Peyer's patch (tissue), 4 donors: ENCODE measurements at regions not wholly inside any gene's neighbourhood (a gene's known extent, or its start where the extent isn't known, plus 50 kb on each side); places are given as distances from the start of the nearest gene placed in this dataset.

Experiments
- DNase-seq, 3 donors: peaks; one replicate each; pipeline ENCODE4 v3.0.0-alpha.2; 2017 to 2019
- H3K27ac ChIP-seq, 4 donors: fragments of 200-600 bp; sonication (generic); one replicate each; pipeline ENCODE4 v1.5.1; 2016 to 2019
- H3K27me3 ChIP-seq, 2 donors: fragments of 200-600 bp; sonication (generic); one replicate each; pipeline ENCODE4 v1.5.1; 2019
- H3K36me3 ChIP-seq, 3 donors: fragments of 200-600 bp; sonication (generic); one replicate each; pipeline ENCODE4 v1.5.1; 2016 to 2019
- H3K4me1 ChIP-seq, 4 donors: fragments of 200-600 bp; sonication (generic); one replicate each; pipeline ENCODE4 v1.5.1; 2016 to 2019
- H3K4me3 ChIP-seq, 4 donors: fragments of 200-600 bp; sonication (generic); 1 replicate in 3 of 4; 2 replicates in 1 of 4; pipeline ENCODE4 v1.5.1; 2016 to 2019; ENCODE audit warnings: mild to moderate bottlenecking in 1 of 4
- H3K9me3 ChIP-seq, 4 donors: fragments of 200-600 bp; sonication (generic); one replicate each; pipeline ENCODE4 v1.5.1; 2016 to 2019; ENCODE audit warnings: mild to moderate bottlenecking in 1 of 4
- CTCF ChIP-seq, 6 experiments: fragments of 450-650 bp in 4 of 6; fragments of 200-600 bp in 2 of 6; sonication (generic) in 1 of 6; IDR thresholded peaks; one replicate each; pipeline ENCODE4 v1.5.1; 2017 to 2019; ENCODE audit warnings: antibody characterized with exemption in 6 of 6, mild to moderate bottlenecking in 3 of 6, moderate library complexity in 1 of 6
- POLR2A ChIP-seq, 2 donors: fragments of 450-650 bp; IDR thresholded peaks; one replicate each; pipeline ENCODE4 v1.5.1; 2017; ENCODE audit warnings: antibody characterized with exemption in 2 of 2, mild to moderate bottlenecking in 2 of 2, moderate library complexity in 2 of 2

- Histone ChIP-seq H3K27me3 (no peaks in the 10 kb centered on the region), H3K27ac (no peak overlapping the region), H3K36me3 (no peaks in the 10 kb centered on the region), H3K4me1 (no peaks in the 10 kb centered on the region), H3K4me3 (no peak overlapping the region), H3K9me3 (no peaks in the 10 kb centered on the region)
- TF ChIP-seq POLR2A (IDR thresholded peaks at IDR 0.05) (no peak), CTCF (IDR thresholded peaks at IDR 0.05) (no peak)
- DNase-seq = no peak
Observed at GRCh38 chr22:34849965-34850364, 216.0 kb upstream of the ISX start.

GRCh38 chr22:34851918-34852662 is 213.9 kb upstream of the ISX start:
- no peaks in the 10 kb centered on the region for H3K27me3 ChIP-seq
- no peak overlapping the region for H3K4me3 ChIP-seq
- no peaks in the 10 kb centered on the region for H3K36me3 ChIP-seq
- H3K4me1 ChIP-seq = no peaks in the 10 kb centered on the region
- no peak for DNase-seq
- TF ChIP-seq POLR2A (IDR thresholded peaks at IDR 0.05) (no peak), CTCF (IDR thresholded peaks at IDR 0.05) (no peak)
- H3K27ac ChIP-seq = no peak overlapping the region
- no peaks in the 10 kb centered on the region for H3K9me3 ChIP-seq

- Histone ChIP-seq H3K4me3 (no peak overlapping the region), H3K27me3 (no peaks in the 10 kb centered on the region), H3K4me1 (no peaks in the 10 kb centered on the region), H3K9me3 (no peaks in the 10 kb centered on the region), H3K27ac (no peak overlapping the region), H3K36me3 (no peaks in the 10 kb centered on the region)
- no peak for DNase-seq
- TF ChIP-seq POLR2A (IDR thresholded peaks at IDR 0.05) = no peak
- TF ChIP-seq CTCF (IDR thresholded peaks at IDR 0.05) = no peak
Observed at GRCh38 chr22:34855471-34855870, 210.5 kb upstream of the ISX start.

GRCh38 chr22:34858066-34858465 is 207.9 kb upstream of the ISX start:
- H3K4me1 ChIP-seq = no peaks in the 10 kb centered on the region
- TF ChIP-seq CTCF (IDR thresholded peaks at IDR 0.05) = no peak
- no peak for TF ChIP-seq POLR2A (IDR thresholded peaks at IDR 0.05)

GRCh38 chr22:34861787-34862186 is 204.2 kb upstream of the ISX start:
- Histone ChIP-seq H3K9me3 (no peaks in the 10 kb centered on the region), H3K27ac (no peak overlapping the region), H3K36me3 (no peaks in the 10 kb centered on the region), H3K4me1 (no peaks in the 10 kb centered on the region), H3K4me3 (no peak overlapping the region), H3K27me3 (no peaks in the 10 kb centered on the region)
- no peak for TF ChIP-seq POLR2A (IDR thresholded peaks at IDR 0.05)
- TF ChIP-seq CTCF (IDR thresholded peaks at IDR 0.05) = no peak
- no peak for DNase-seq

More at GRCh38 chr22:34858066-34858465, 207.9 kb upstream of the ISX start:
- H3K27ac ChIP-seq = no peak overlapping the region
- no peak overlapping the region for H3K4me3 ChIP-seq
- no peaks in the 10 kb centered on the region for H3K36me3 ChIP-seq
- DNase-seq = no peak
- H3K9me3 ChIP-seq = no peaks in the 10 kb centered on the region
- H3K27me3 ChIP-seq = no peaks in the 10 kb centered on the region
